Neuronal stem cell (in vitro differentiated cells): ENCODE measurements at regions not wholly inside any gene's neighbourhood (a gene's known extent, or its start where the extent isn't known, plus 50 kb on each side); places are given as distances from the start of the nearest gene placed in this dataset.

Experiments
- DNase-seq: peaks from one replicate; pipeline ENCODE4 v3.0.0-alpha.2; 2013; ENCODE audit warnings: low spot score
- H2AFZ ChIP-seq: one replicate; pipeline ENCODE4 v1.6.1; 2013; ENCODE audit warnings: mild to moderate bottlenecking, low read length, inconsistent platforms
- H2AK5ac ChIP-seq: 2 replicates; pipeline ENCODE4 v1.6.1; 2013; ENCODE audit warnings: low read depth, mild to moderate bottlenecking, inconsistent platforms, low read length, moderate library complexity, mixed read lengths
- H2BK120ac ChIP-seq: 2 replicates; pipeline ENCODE4 v1.6.1; 2013; ENCODE audit warnings: low read depth, mild to moderate bottlenecking, inconsistent platforms, low read length, moderate library complexity, mixed read lengths
- H2BK12ac ChIP-seq: one replicate; pipeline ENCODE4 v1.6.1; 2013; ENCODE audit warnings: low read length, inconsistent platforms
- H2BK15ac ChIP-seq: 2 replicates; pipeline ENCODE4 v1.6.1; 2013; ENCODE audit warnings: mild to moderate bottlenecking, low read length, inconsistent platforms, mixed read lengths
- H2BK5ac ChIP-seq: one replicate; pipeline ENCODE4 v1.6.1; 2013; ENCODE audit warnings: inconsistent platforms, mild to moderate bottlenecking, low read length, moderate library complexity
- H3K14ac ChIP-seq: one replicate; pipeline ENCODE4 v1.6.1; 2013; ENCODE audit warnings: low read length, inconsistent platforms
- H3K18ac ChIP-seq: 2 replicates; pipeline ENCODE4 v1.6.1; 2013; ENCODE audit warnings: low read length, inconsistent platforms
- H3K23ac ChIP-seq: 2 replicates; pipeline ENCODE4 v1.6.1; 2013; ENCODE audit warnings: low read depth, mild to moderate bottlenecking, mixed read lengths, low read length, inconsistent platforms; ENCODE audit not compliant: poor library complexity
- H3K27ac ChIP-seq: replicated peaks from 3 replicates; pipeline ENCODE4 v1.5.1; 2013; ENCODE audit warnings: low read length, inconsistent platforms
- H3K27me3 ChIP-seq, 3 experiments: 2 replicates each; pipeline ENCODE4 v1.6.1; 2013; ENCODE audit warnings: low read length in 3 of 3, mild to moderate bottlenecking in 2 of 3, inconsistent platforms in 1 of 3, low read depth in 1 of 3, mixed read lengths in 1 of 3, moderate library complexity in 1 of 3; ENCODE audit not compliant: control insufficient read depth in 3 of 3, insufficient read depth in 3 of 3
- H3K36me3 ChIP-seq, 2 donors: replicated peaks in 1 of 2; 2 replicates each; pipeline ENCODE4 v1.6.1; 2013; ENCODE audit warnings: low read length in 2 of 2; ENCODE audit not compliant: control insufficient read depth in 2 of 2, insufficient read depth in 2 of 2
- H3K4ac ChIP-seq: 2 replicates; pipeline ENCODE4 v1.6.1; 2013; ENCODE audit warnings: inconsistent platforms, mild to moderate bottlenecking, low read length, moderate library complexity
- H3K4me1 ChIP-seq, 2 donors: 1 replicate in 1 of 2; 2 replicates in 1 of 2; pipeline ENCODE4 v1.6.1; 2013; ENCODE audit warnings: low read length in 2 of 2, low read depth in 1 of 2; ENCODE audit not compliant: control insufficient read depth in 2 of 2, insufficient read depth in 1 of 2
- H3K4me2 ChIP-seq: one replicate; pipeline ENCODE4 v1.6.1; 2013; ENCODE audit warnings: mild to moderate bottlenecking, low read length, inconsistent platforms; ENCODE audit not compliant: insufficient read depth, poor library complexity, severe bottlenecking
- H3K4me3 ChIP-seq, 2 donors: 2 replicates each; pipeline ENCODE4 v1.5.1; 2013; ENCODE audit warnings: low read length in 2 of 2, mild to moderate bottlenecking in 2 of 2, inconsistent platforms in 1 of 2, moderate library complexity in 1 of 2
- H3K79me1 ChIP-seq: one replicate; pipeline ENCODE4 v1.6.1; 2013; ENCODE audit warnings: low read depth, mild to moderate bottlenecking, inconsistent platforms, low read length, moderate library complexity
- H3K9ac ChIP-seq: one replicate; pipeline ENCODE4 v1.6.1; 2013; ENCODE audit warnings: mild to moderate bottlenecking, low read depth, low read length, inconsistent platforms; ENCODE audit not compliant: poor library complexity
- H3K9me3 ChIP-seq, 2 donors: replicated peaks in 1 of 2; 2 replicates each; pipeline versions ENCODE3 to v1.6.1; 2013; ENCODE audit warnings: low read length in 2 of 2, mild to moderate bottlenecking in 2 of 2, inconsistent platforms in 1 of 2, low read depth in 1 of 2, mixed read lengths in 1 of 2, moderate library complexity in 1 of 2; ENCODE audit not compliant: control insufficient read depth in 2 of 2, insufficient read depth in 1 of 2
- H4K8ac ChIP-seq: one replicate; pipeline ENCODE4 v1.6.1; 2013; ENCODE audit warnings: low read depth, mild to moderate bottlenecking, inconsistent platforms, low read length, moderate library complexity
- H4K91ac ChIP-seq: one replicate; pipeline ENCODE4 v1.6.1; 2013; ENCODE audit warnings: low read length, low read depth, mild to moderate bottlenecking, inconsistent platforms; ENCODE audit not compliant: poor library complexity
- WGBS, 2 donors: extraction: QIAGEN DNeasy Blood & Tissue Kit; methylation state at CpG; one replicate each; pipeline ENCODE4 v1.1.7; 2013; ENCODE audit warnings: missing lambda C conversion rate in 2 of 2, mixed read lengths in 1 of 2; ENCODE audit not compliant: insufficient read length in 2 of 2, insufficient replicate concordance in 1 of 2; ENCODE audit errors: extremely low coverage in 2 of 2; 5-methylcytosine and 5-hydroxymethylcytosine counted together

- no peak overlapping the region for H3K4ac ChIP-seq
- H2AK5ac ChIP-seq: no peak overlapping the region
- H4K91ac ChIP-seq: no peak overlapping the region
- no peak overlapping the region for H2BK12ac ChIP-seq
- peaks cover 0 to 9% (median 0%) of the 10 kb centered on the region in 3 experiments for H3K27me3 ChIP-seq
- H3K9me3 ChIP-seq: peaks cover 0 to 5% of the 10 kb centered on the region in 2 donors
- no peak overlapping the region for H3K27ac ChIP-seq
- DNase-seq: no peak
- no peak overlapping the region for H2AFZ ChIP-seq
- no peak overlapping the region for H4K8ac ChIP-seq
- H3K23ac ChIP-seq: no peak overlapping the region
- no peak overlapping the region for H3K9ac ChIP-seq
- H2BK120ac ChIP-seq: no peak overlapping the region
- no peak overlapping the region for H3K14ac ChIP-seq
- no peak overlapping the region for H2BK5ac ChIP-seq
- H3K4me1 ChIP-seq: peaks cover 0 to 2% of the 10 kb centered on the region in 2 donors
- H3K79me1 ChIP-seq: no peaks in the 10 kb centered on the region
- H3K18ac ChIP-seq: no peak overlapping the region
- H2BK15ac ChIP-seq: no peak overlapping the region
- WGBS, 2 donors: no CpG with 5 or more reads among the region's 7 CpGs
- no peak overlapping the region for H3K4me2 ChIP-seq
- no peaks in the 10 kb centered on the region for H3K36me3 ChIP-seq
- H3K4me3 ChIP-seq: no peak overlapping the region
These were observed 121.8 kb downstream of the SYF2 start for GRCh38 chr1:25110485-25110884.

GRCh38 chr1:25110036-25110435, 122.3 kb downstream of the SYF2 start:
- no CpG with 5 or more reads among the region's 5 CpGs for WGBS, 2 donors
- Histone ChIP-seq H2BK120ac (no peak overlapping the region), H3K23ac (no peak overlapping the region), H2BK15ac (no peak overlapping the region), H2AFZ (no peak overlapping the region), H2BK12ac (no peak overlapping the region), H4K8ac (no peak overlapping the region), H3K27ac (no peak overlapping the region), H3K18ac (no peak overlapping the region), H3K27me3 (peaks cover 0 to 6% (median 0%) of the 10 kb centered on the region in 3 experiments), H2AK5ac (no peak overlapping the region), H3K4me2 (no peak overlapping the region), H3K9ac (no peak overlapping the region), H3K4me1 (peaks cover 0 to 2% of the 10 kb centered on the region in 2 donors), H3K4ac (no peak overlapping the region), H3K14ac (no peak overlapping the region), H3K36me3 (no peaks in the 10 kb centered on the region), H2BK5ac (no peak overlapping the region), H3K4me3 (no peak overlapping the region), H4K91ac (no peak overlapping the region), H3K79me1 (no peaks in the 10 kb centered on the region), H3K9me3 (peaks cover 0 to 5% of the 10 kb centered on the region in 2 donors)
- DNase-seq: no peak

- no peak overlapping the region for H4K91ac ChIP-seq
- no peak overlapping the region for H3K23ac ChIP-seq
- no peak overlapping the region for H3K9ac ChIP-seq
- DNase-seq: no peak
- no peak overlapping the region for H3K4me2 ChIP-seq
- no peak overlapping the region for H2AK5ac ChIP-seq
- no peak overlapping the region for H2BK120ac ChIP-seq
- no peak overlapping the region for H2AFZ ChIP-seq
- H3K36me3 ChIP-seq: no peaks in the 10 kb centered on the region
- H2BK5ac ChIP-seq: no peak overlapping the region
- no peak overlapping the region for H2BK15ac ChIP-seq
- H3K27me3 ChIP-seq: peaks cover 0 to 6% (median 0%) of the 10 kb centered on the region in 3 experiments
- H3K4me3 ChIP-seq: no peak overlapping the region
- no peak overlapping the region for H2BK12ac ChIP-seq
- no peak overlapping the region for H3K18ac ChIP-seq
- no peak overlapping the region for H4K8ac ChIP-seq
- H3K79me1 ChIP-seq: no peaks in the 10 kb centered on the region
- no CpG with 5 or more reads among the region's 2 CpGs for WGBS, 2 donors
- H3K4me1 ChIP-seq: peaks cover 0 to 2% of the 10 kb centered on the region in 2 donors
- no peak overlapping the region for H3K14ac ChIP-seq
- H3K9me3 ChIP-seq: peaks cover 0 to 5% of the 10 kb centered on the region in 2 donors
- no peak overlapping the region for H3K27ac ChIP-seq
- no peak overlapping the region for H3K4ac ChIP-seq
These were observed 122.8 kb downstream of the SYF2 start for GRCh38 chr1:25109531-25109951.

GRCh38 chr1:25107643-25108010, 124.7 kb downstream of the SYF2 start:
- Histone ChIP-seq H3K27me3 (peaks cover 0 to 6% (median 0%) of the 10 kb centered on the region in 3 experiments), H3K79me1 (no peaks in the 10 kb centered on the region), H3K4me1 (peaks cover 0 to 2% of the 10 kb centered on the region in 2 donors), H3K4me3 (no peak overlapping the region), H3K18ac (no peak overlapping the region), H3K9ac (no peak overlapping the region), H2AK5ac (peak overlapping the region; percentile 77), H4K91ac (no peak overlapping the region), H2AFZ (no peak overlapping the region), H3K4ac (no peak overlapping the region), H4K8ac (no peak overlapping the region), H3K4me2 (no peak overlapping the region), H2BK12ac (no peak overlapping the region), H3K36me3 (no peaks in the 10 kb centered on the region), H3K27ac (no peak overlapping the region), H2BK5ac (no peak overlapping the region), H3K14ac (no peak overlapping the region), H3K9me3 (peaks cover 0 to 5% of the 10 kb centered on the region in 2 donors), H2BK120ac (no peak overlapping the region), H3K23ac (no peak overlapping the region), H2BK15ac (no peak overlapping the region)
- WGBS, 2 donors: no CpG with 5 or more reads among the region's 9 CpGs
- DNase-seq: no peak
